IMR-90 (cell line): ENCODE measurements at regions not wholly inside any gene's neighbourhood (a gene's known extent, or its start where the extent isn't known, plus 50 kb on each side); places are given as distances from the start of the nearest gene placed in this dataset.

Experiments used
- ATAC-seq: fragments of 200-7000 bp; cut with Tn5 transposase; 2 replicates; pipeline ENCODE4 v1.9.1; 2020; ENCODE audit warnings: low read depth, mild to moderate bottlenecking, moderate library complexity
- BruUV-seq: library from RNA; stranded (reverse); fragments of 400-500 nt; replicated peaks from 2 replicates; lab custom pipeline; 2021; lab: Mats Ljungman, UMichigan
- CTCF ChIA-PET: fragments of 300-600 bp; formaldehyde crosslinking; extraction: SDS; loops from one replicate; lab custom pipeline; 2021; ENCODE audit warnings: antibody characterized with exemption; lab: Yijun Ruan, JAX
- POLR2A ChIA-PET: fragments of 300-600 bp; sonication (Branson Sonifier 250); formaldehyde crosslinking; loops from one replicate; lab custom pipeline; 2022; ENCODE audit warnings: antibody characterized with exemption; ENCODE audit not compliant: unreplicated experiment; lab: Charles Lee
- DNase-seq: peaks from one replicate; pipeline ENCODE4 v3.0.0; 2013
- H2AFZ ChIP-seq: replicated peaks from 2 replicates; pipeline ENCODE3; 2013; ENCODE audit warnings: low read length, mild to moderate bottlenecking; ENCODE audit not compliant: poor library complexity
- H2AK5ac ChIP-seq: 2 replicates; pipeline ENCODE4 v1.6.1; 2013; ENCODE audit warnings: low read depth, low read length, inconsistent platforms
- H2AK9ac ChIP-seq: replicated peaks from 2 replicates; pipeline ENCODE3; 2013; ENCODE audit warnings: mild to moderate bottlenecking, low read depth, low read length, moderate library complexity; ENCODE audit not compliant: poor library complexity
- H2BK120ac ChIP-seq: 2 replicates; pipeline ENCODE4 v1.6.1; 2013; ENCODE audit warnings: low read depth, low read length, inconsistent platforms
- H2BK15ac ChIP-seq: 3 replicates; pipeline ENCODE4 v1.6.1; 2013; ENCODE audit warnings: low read depth, low read length, inconsistent platforms
- H2BK20ac ChIP-seq: 2 replicates; pipeline ENCODE4 v1.6.1; 2013; ENCODE audit warnings: low read depth, mild to moderate bottlenecking, inconsistent platforms, low read length, moderate library complexity
- H2BK5ac ChIP-seq: 2 replicates; pipeline ENCODE4 v1.6.1; 2013; ENCODE audit warnings: mild to moderate bottlenecking, low read depth, low read length, inconsistent platforms; ENCODE audit not compliant: poor library complexity, severe bottlenecking
- H3K14ac ChIP-seq: replicated peaks from 2 replicates; pipeline ENCODE4 v1.6.1; 2013; ENCODE audit warnings: low read depth, low read length, inconsistent platforms
- H3K18ac ChIP-seq: 2 replicates; pipeline ENCODE4 v1.6.1; 2013; ENCODE audit warnings: low read depth, low read length, control low read depth
- H3K23ac ChIP-seq: 2 replicates; pipeline ENCODE4 v1.6.1; 2013; ENCODE audit warnings: low read depth, low read length, inconsistent platforms
- H3K27ac ChIP-seq: 2 replicates; pipeline ENCODE4 v1.5.1; 2013; ENCODE audit warnings: mild to moderate bottlenecking, control low read depth, low read length; ENCODE audit not compliant: insufficient read depth
- H3K27me3 ChIP-seq: 2 replicates; pipeline ENCODE4 v1.6.1; 2013; ENCODE audit warnings: low read length; ENCODE audit not compliant: control insufficient read depth, insufficient read depth
- H3K36me3 ChIP-seq: 2 replicates; pipeline ENCODE4 v1.6.1; 2013; ENCODE audit warnings: low read length, mixed read lengths; ENCODE audit not compliant: control insufficient read depth, insufficient read depth
- H3K4ac ChIP-seq: 2 replicates; pipeline ENCODE4 v1.6.1; 2013; ENCODE audit warnings: low read depth, low read length, inconsistent platforms
- H3K4me1 ChIP-seq: 2 replicates; pipeline ENCODE4 v1.6.1; 2013; ENCODE audit warnings: low read length, mixed read lengths; ENCODE audit not compliant: control insufficient read depth, insufficient read depth
- H3K4me2 ChIP-seq: 2 replicates; pipeline ENCODE4 v1.6.1; 2013; ENCODE audit warnings: low read depth, mild to moderate bottlenecking, control low read depth, low read length, moderate library complexity
- H3K4me3 ChIP-seq: 2 replicates; pipeline ENCODE4 v1.5.1; 2013; ENCODE audit warnings: low read depth, mild to moderate bottlenecking, control low read depth, low read length, moderate library complexity; ENCODE audit not compliant: insufficient read depth
- H3K56ac ChIP-seq: 2 replicates; pipeline ENCODE4 v1.6.1; 2013; ENCODE audit warnings: low read length, inconsistent platforms; ENCODE audit not compliant: insufficient read depth; ENCODE audit errors: extremely low read depth
- H3K79me1 ChIP-seq, 2 experiments: 2 replicates each; pipeline ENCODE4 v1.6.1; 2013; ENCODE audit warnings: low read length in 2 of 2, inconsistent platforms in 1 of 2, low read depth in 1 of 2
- H3K9ac ChIP-seq: 2 replicates; pipeline ENCODE4 v1.6.1; 2013; ENCODE audit warnings: low read depth, low read length, control low read depth
- H3K9me1 ChIP-seq: 2 replicates; pipeline ENCODE4 v1.6.1; 2013; ENCODE audit warnings: low read length, inconsistent platforms; ENCODE audit not compliant: insufficient read depth
- H3K9me3 ChIP-seq: 2 replicates; pipeline ENCODE4 v1.6.1; 2013; ENCODE audit warnings: low read length; ENCODE audit not compliant: control insufficient read depth, insufficient read depth
- H4K20me1 ChIP-seq: 2 replicates; pipeline ENCODE4 v1.6.1; 2013; ENCODE audit warnings: low read length, inconsistent platforms; ENCODE audit not compliant: insufficient read depth
- H4K5ac ChIP-seq: 2 replicates; pipeline ENCODE4 v1.6.1; 2013; ENCODE audit warnings: mild to moderate bottlenecking, low read depth, low read length, control low read depth
- H4K8ac ChIP-seq, 2 experiments: 2 replicates each; pipeline ENCODE4 v1.6.1; 2013; ENCODE audit warnings: low read depth in 2 of 2, low read length in 2 of 2, control low read depth in 1 of 2, inconsistent platforms in 1 of 2
- H4K91ac ChIP-seq: 2 replicates; pipeline ENCODE4 v1.6.1; 2013; ENCODE audit warnings: low read depth, low read length, inconsistent platforms; ENCODE audit not compliant: insufficient read depth
- BHLHE40 ChIP-seq: fragments of 150-350 bp; IDR thresholded peaks from 2 replicates; pipeline ENCODE4 v1.6.1; 2016; ENCODE audit warnings: mild to moderate bottlenecking, low read depth, low read length
- CEBPB ChIP-seq: IDR thresholded peaks from 2 replicates; pipeline ENCODE4 v1.6.1; 2012; ENCODE audit warnings: low read depth, low read length, improper control_type of control experiment
- CHD1 ChIP-seq: IDR thresholded peaks from 2 replicates; pipeline ENCODE4 v1.6.1; 2012; ENCODE audit warnings: low read depth, low read length, improper control_type of control experiment
- FOS ChIP-seq: fragments of 150-350 bp; IDR thresholded peaks from 2 replicates; pipeline ENCODE4 v1.6.1; 2016; ENCODE audit warnings: low read depth, low read length
- MAFK ChIP-seq: IDR thresholded peaks from 2 replicates; pipeline ENCODE4 v1.6.1; 2012; ENCODE audit warnings: low read depth, low read length, improper control_type of control experiment
- MAZ ChIP-seq: IDR thresholded peaks from 2 replicates; pipeline ENCODE4 v1.6.1; 2012; ENCODE audit warnings: low read depth, mild to moderate bottlenecking, low read length, improper control_type of control experiment, moderate library complexity, borderline replicate concordance
- MXI1 ChIP-seq: IDR thresholded peaks from 2 replicates; pipeline ENCODE4 v1.6.1; 2012; ENCODE audit warnings: low read depth, mild to moderate bottlenecking, low read length, moderate library complexity, borderline replicate concordance
- NFE2L2 ChIP-seq: fragments of 150-350 bp; IDR thresholded peaks from 2 replicates; pipeline ENCODE4 v1.6.1; 2016; ENCODE audit warnings: low read depth, mild to moderate bottlenecking, low read length
- POLR2A ChIP-seq: IDR thresholded peaks from 2 replicates; pipeline ENCODE4 v1.6.1; 2012; ENCODE audit warnings: mild to moderate bottlenecking, low read depth, low read length
- RAD21 ChIP-seq: IDR thresholded peaks from 2 replicates; pipeline ENCODE4 v1.6.1; 2012; ENCODE audit warnings: low read length, improper control_type of control experiment
- RCOR1 ChIP-seq: IDR thresholded peaks from 2 replicates; pipeline ENCODE4 v1.6.1; 2012; ENCODE audit warnings: mild to moderate bottlenecking, low read length, improper control_type of control experiment; ENCODE audit not compliant: insufficient replicate concordance
- SMC3 ChIP-seq: fragments of 150-350 bp; IDR thresholded peaks from 2 replicates; pipeline ENCODE4 v1.6.1; 2016; ENCODE audit warnings: low read depth, mild to moderate bottlenecking, antibody characterized with exemption, low read length, moderate library complexity
- WGBS, 2 experiments: methylation state at CpG; one replicate each; pipeline versions ENCODE4 v1.1.5 to v1.1.7; 2013; ENCODE audit warnings: missing lambda C conversion rate in 2 of 2; ENCODE audit not compliant: insufficient read length in 1 of 2; ENCODE audit errors: extremely low coverage in 2 of 2; 5-methylcytosine and 5-hydroxymethylcytosine counted together
- dilution Hi-C: fragments of 300-500 bp; cut with HindIII; formaldehyde crosslinking; loops from one replicate; pipeline ENCODE4 v1.14.3; 2018; ENCODE audit warnings: low sequenced_read_pairs; ENCODE audit not compliant: unreplicated experiment
- in situ Hi-C: fragments of 300-500 bp; cut with MboI; formaldehyde crosslinking; loops from 3 replicates; pipeline ENCODE4 v1.14.3; 2019; ENCODE audit warnings: low sequenced_read_pairs, inconsistent platforms, mixed read lengths
- intact Hi-C: fragments of 100-400 bp; cut with micrococcal nuclease; formaldehyde crosslinking; loops from 2 replicates; pipeline ENCODE4 v1.10.0; 2022
- TF ChIP-seq, protein P1 (sequence below): fragments of 150-350 bp; IDR thresholded peaks from 2 replicates; pipeline ENCODE4 v1.6.1; 2016; ENCODE audit warnings: low read depth, mild to moderate bottlenecking, low read length, moderate library complexity, borderline replicate concordance
- TF ChIP-seq, protein P2 (sequence below): fragments of 150-350 bp; IDR thresholded peaks from 2 replicates; pipeline ENCODE4 v1.6.1; 2017; ENCODE audit warnings: mild to moderate bottlenecking, antibody characterized with exemption, low read length, low read depth
- TF ChIP-seq, protein P3 (sequence below): conservative IDR thresholded peaks from 2 replicates; pipeline ENCODE4 v1.5.1; 2012; ENCODE audit warnings: mild to moderate bottlenecking, low read depth, low read length, improper control_type of control experiment

DNA sequence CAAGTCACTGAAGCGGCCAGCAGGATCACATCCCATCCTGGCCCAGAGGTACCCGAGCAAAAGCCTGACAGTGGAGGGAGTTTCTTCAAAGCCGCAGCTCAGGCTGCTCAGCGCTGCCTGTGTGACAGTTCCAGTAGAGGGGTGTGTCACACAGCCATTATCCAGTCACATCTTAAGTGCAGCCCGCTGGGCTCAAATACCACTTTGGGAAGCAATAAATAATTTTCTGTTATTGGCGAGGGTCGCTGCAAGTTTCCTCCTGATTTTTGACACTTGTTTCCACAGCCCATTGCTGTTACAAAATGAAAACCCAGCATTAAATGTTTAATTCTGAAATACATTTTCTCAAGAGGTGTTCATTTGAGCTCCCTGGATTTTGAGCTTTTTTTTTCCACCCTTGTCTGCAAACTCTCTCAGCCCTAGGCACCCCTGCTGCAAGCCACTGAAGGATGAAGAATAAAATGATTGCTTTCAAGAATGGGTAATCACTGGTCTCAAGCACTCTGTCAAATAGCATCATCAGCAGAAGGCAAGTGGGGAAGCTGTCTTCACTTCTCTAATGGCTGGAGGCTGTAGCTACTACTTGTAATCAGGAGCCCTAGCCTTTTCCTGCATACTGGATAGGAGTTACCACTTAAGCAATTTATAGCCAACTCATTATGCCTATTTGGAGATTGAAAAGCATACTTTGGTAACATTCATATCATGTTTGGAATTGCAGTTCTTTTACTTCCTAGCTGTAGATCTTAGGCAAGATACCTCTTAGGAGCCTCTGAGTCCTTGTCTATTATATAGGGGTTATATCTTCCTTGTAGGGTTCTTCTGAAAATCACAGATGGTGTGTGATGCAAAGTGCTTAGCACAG, 373.7 kb downstream of the METTL15 start:
- POLR2A ChIA-PET = no interaction called here
- TF ChIP-seq MAFK = no peak
- TF ChIP-seq MXI1 = no peak
- no peak for TF ChIP-seq BHLHE40
- no peak for TF ChIP-seq CHD1
- TF ChIP-seq CEBPB = no peak
- no peak for TF ChIP-seq MAZ
- no peak for TF ChIP-seq FOS
- TF ChIP-seq, protein P1, sequence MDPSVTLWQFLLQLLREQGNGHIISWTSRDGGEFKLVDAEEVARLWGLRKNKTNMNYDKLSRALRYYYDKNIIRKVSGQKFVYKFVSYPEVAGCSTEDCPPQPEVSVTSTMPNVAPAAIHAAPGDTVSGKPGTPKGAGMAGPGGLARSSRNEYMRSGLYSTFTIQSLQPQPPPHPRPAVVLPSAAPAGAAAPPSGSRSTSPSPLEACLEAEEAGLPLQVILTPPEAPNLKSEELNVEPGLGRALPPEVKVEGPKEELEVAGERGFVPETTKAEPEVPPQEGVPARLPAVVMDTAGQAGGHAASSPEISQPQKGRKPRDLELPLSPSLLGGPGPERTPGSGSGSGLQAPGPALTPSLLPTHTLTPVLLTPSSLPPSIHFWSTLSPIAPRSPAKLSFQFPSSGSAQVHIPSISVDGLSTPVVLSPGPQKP = no peak
- TF ChIP-seq, protein P2, sequence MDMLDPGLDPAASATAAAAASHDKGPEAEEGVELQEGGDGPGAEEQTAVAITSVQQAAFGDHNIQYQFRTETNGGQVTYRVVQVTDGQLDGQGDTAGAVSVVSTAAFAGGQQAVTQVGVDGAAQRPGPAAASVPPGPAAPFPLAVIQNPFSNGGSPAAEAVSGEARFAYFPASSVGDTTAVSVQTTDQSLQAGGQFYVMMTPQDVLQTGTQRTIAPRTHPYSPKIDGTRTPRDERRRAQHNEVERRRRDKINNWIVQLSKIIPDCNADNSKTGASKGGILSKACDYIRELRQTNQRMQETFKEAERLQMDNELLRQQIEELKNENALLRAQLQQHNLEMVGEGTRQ = no peak
- TF ChIP-seq RAD21 = no peak
- no peak for TF ChIP-seq POLR2A
- no peak for TF ChIP-seq RCOR1
- TF ChIP-seq NFE2L2 = no peak
- TF ChIP-seq, protein P3, sequence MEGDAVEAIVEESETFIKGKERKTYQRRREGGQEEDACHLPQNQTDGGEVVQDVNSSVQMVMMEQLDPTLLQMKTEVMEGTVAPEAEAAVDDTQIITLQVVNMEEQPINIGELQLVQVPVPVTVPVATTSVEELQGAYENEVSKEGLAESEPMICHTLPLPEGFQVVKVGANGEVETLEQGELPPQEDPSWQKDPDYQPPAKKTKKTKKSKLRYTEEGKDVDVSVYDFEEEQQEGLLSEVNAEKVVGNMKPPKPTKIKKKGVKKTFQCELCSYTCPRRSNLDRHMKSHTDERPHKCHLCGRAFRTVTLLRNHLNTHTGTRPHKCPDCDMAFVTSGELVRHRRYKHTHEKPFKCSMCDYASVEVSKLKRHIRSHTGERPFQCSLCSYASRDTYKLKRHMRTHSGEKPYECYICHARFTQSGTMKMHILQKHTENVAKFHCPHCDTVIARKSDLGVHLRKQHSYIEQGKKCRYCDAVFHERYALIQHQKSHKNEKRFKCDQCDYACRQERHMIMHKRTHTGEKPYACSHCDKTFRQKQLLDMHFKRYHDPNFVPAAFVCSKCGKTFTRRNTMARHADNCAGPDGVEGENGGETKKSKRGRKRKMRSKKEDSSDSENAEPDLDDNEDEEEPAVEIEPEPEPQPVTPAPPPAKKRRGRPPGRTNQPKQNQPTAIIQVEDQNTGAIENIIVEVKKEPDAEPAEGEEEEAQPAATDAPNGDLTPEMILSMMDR = no peak
- no peak for TF ChIP-seq SMC3

More for the DNA sequence above, 373.7 kb downstream of the METTL15 start:
- no peak overlapping the region for H3K14ac ChIP-seq
- H4K20me1 ChIP-seq = no peaks in the 10 kb centered on the region
- no peak overlapping the region for H3K4ac ChIP-seq
- no peak overlapping the region for H4K91ac ChIP-seq
- no peak for DNase-seq
- intact Hi-C loops (no loop called here), in situ Hi-C loops (no loop called here), dilution Hi-C loops (no loop called here)
- no peak overlapping the region for H2BK5ac ChIP-seq
- H2AFZ ChIP-seq = no peak overlapping the region
- no peaks in the 10 kb centered on the region for H3K9me1 ChIP-seq
- H3K4me1 ChIP-seq = no peaks in the 10 kb centered on the region
- H2BK15ac ChIP-seq = no peak overlapping the region
- H3K9ac ChIP-seq = no peak overlapping the region
- no peaks in the 10 kb centered on the region for H3K27me3 ChIP-seq
- CTCF ChIA-PET = interaction anchor here (1.1 to 1.3 kb wide), 2 partner anchors 12 to 15 kb away, joined by 3 to 4 read pairs; no protein-coding TSS in a partner anchor
- H3K27ac ChIP-seq = no peak overlapping the region
- ATAC-seq = peak; percentile 49
- H4K5ac ChIP-seq = no peak overlapping the region
- no TSS peak for BruUV-seq
- no peak overlapping the region for H4K8ac ChIP-seq
- H2AK9ac ChIP-seq = no peak overlapping the region
- H3K56ac ChIP-seq = no peak overlapping the region
- H2BK120ac ChIP-seq = no peak overlapping the region
- WGBS, 2 experiments = no CpG with 5 or more reads among the region's 7 CpGs
- no peak overlapping the region for H3K4me3 ChIP-seq
- no peak overlapping the region for H3K18ac ChIP-seq
- H3K4me2 ChIP-seq = no peak overlapping the region
- peak overlapping the region; percentile 24; the same call in 1 of the 2 replicates for H2BK20ac ChIP-seq
- no peaks in the 10 kb centered on the region for H3K9me3 ChIP-seq
- no peak overlapping the region for H3K23ac ChIP-seq
- H3K79me1 ChIP-seq = no peaks in the 10 kb centered on the region
- no peak overlapping the region; the same call in 1 of the 2 replicates for H2AK5ac ChIP-seq
- H3K36me3 ChIP-seq = no peaks in the 10 kb centered on the region
